A673 (cell line): ENCODE measurements at regions not wholly inside any gene's neighbourhood (a gene's known extent, or its start where the extent isn't known, plus 50 kb on each side); places are given as distances from the start of the nearest gene placed in this dataset.

Experiments
- CTCF ChIP-seq: fragments of 300-800, 200-600 bp; sonication (generic); conservative IDR thresholded peaks from 2 replicates; pipeline ENCODE4 v1.5.1; 2017; ENCODE audit warnings: low read depth, mild to moderate bottlenecking, antibody characterized with exemption, low read length, moderate library complexity, mixed read lengths
- EZH2 ChIP-seq: fragments of 200-600 bp; sonication (generic); IDR thresholded peaks from 2 replicates; pipeline ENCODE4 v1.6.1; 2017; ENCODE audit warnings: borderline replicate concordance, low read depth, mild to moderate bottlenecking, mixed read lengths, antibody characterized with exemption, low read length; ENCODE audit not compliant: poor library complexity, severe bottlenecking

GRCh38 chr13:106373304-106373988 lies 162.0 kb downstream of the EFNB2 start:
- TF ChIP-seq CTCF = no peak
- TF ChIP-seq EZH2 = no peak
